ENCODE measurements at regions not wholly inside any gene's neighbourhood (a gene's known extent, or its start where the extent isn't known, plus 50 kb on each side); places are given as distances from the start of the nearest gene placed in this dataset.

GRCh38 chr10:8437896-8438295 lies 383.4 kb downstream of the GATA3 start:
- no peak for DNase-seq

- no peak for DNase-seq
These were observed 384.1 kb downstream of the GATA3 start for GRCh38 chr10:8438603-8439002.

GRCh38 chr10:8439040-8439439 lies 384.6 kb downstream of the GATA3 start:
- no peak for DNase-seq

- no peak for DNase-seq
These were observed 390.1 kb downstream of the GATA3 start for GRCh38 chr10:8444630-8445029.

GRCh38 chr10:8445353-8445752 lies 390.9 kb downstream of the GATA3 start:
- DNase-seq, result no peak

- no peak for DNase-seq
These were observed 395.4 kb downstream of the GATA3 start for GRCh38 chr10:8449909-8450308.

- no peak for DNase-seq
These were observed 399.1 kb downstream of the GATA3 start for GRCh38 chr10:8453587-8453986.

GRCh38 chr10:8454357-8454756 lies 399.9 kb downstream of the GATA3 start:
- DNase-seq, result no peak

- DNase-seq, result no peak
These were observed 400.7 kb downstream of the GATA3 start for GRCh38 chr10:8455181-8455580.

GRCh38 chr10:8456386-8456785 lies 401.9 kb downstream of the GATA3 start:
- DNase-seq, result no peak

GRCh38 chr10:8460626-8461025 lies 406.1 kb downstream of the GATA3 start:
- DNase-seq, result no peak

- no peak for DNase-seq
These were observed 408.1 kb downstream of the GATA3 start for GRCh38 chr10:8462565-8462964.

GRCh38 chr10:8463853-8464252 lies 409.4 kb downstream of the GATA3 start:
- no peak for DNase-seq

GRCh38 chr10:8468477-8468876 lies 414.0 kb downstream of the GATA3 start:
- no peak for DNase-seq

GRCh38 chr10:8473205-8473604 lies 418.7 kb downstream of the GATA3 start:
- DNase-seq, result no peak

GRCh38 chr10:8477300-8477699 lies 422.8 kb downstream of the GATA3 start:
- DNase-seq, result no peak

GRCh38 chr10:8481718-8482504 lies 427.4 kb downstream of the GATA3 start:
- no peak for DNase-seq

- DNase-seq, result no peak
These were observed 430.5 kb downstream of the GATA3 start for GRCh38 chr10:8485032-8485431.

GRCh38 chr10:8487346-8487745 lies 432.9 kb downstream of the GATA3 start:
- DNase-seq, result no peak

- no peak for DNase-seq
These were observed 434.7 kb downstream of the GATA3 start for GRCh38 chr10:8489232-8489631.

- no peak for DNase-seq
These were observed 435.3 kb downstream of the GATA3 start for GRCh38 chr10:8489823-8490222.

- DNase-seq, result no peak
These were observed 443.8 kb downstream of the GATA3 start for GRCh38 chr10:8498290-8498689.

GRCh38 chr10:8498881-8499280 lies 444.4 kb downstream of the GATA3 start:
- no peak for DNase-seq

GRCh38 chr10:8499312-8499711 lies 444.8 kb downstream of the GATA3 start:
- DNase-seq, result no peak

- no peak for DNase-seq
These were observed 445.4 kb downstream of the GATA3 start for GRCh38 chr10:8499752-8500390.

Data from activated gamma-delta T cell (primary cell).